Activated B cell treated with CpG ODN at 0.5 μM for 24 hours (primary cell): ENCODE measurements at regions not wholly inside any gene's neighbourhood (a gene's known extent, or its start where the extent isn't known, plus 50 kb on each side); places are given as distances from the start of the nearest gene placed in this dataset.

ENCODE experiments used
- ATAC-seq: fragments of 200-7000 bp; cut with Tn5 transposase; one replicate; pipeline ENCODE4 v1.10.0; 2021; ENCODE audit warnings: low read depth, mild to moderate bottlenecking, moderate library complexity
- CTCF ChIA-PET: fragments of 350-600 bp; sonication (Branson Sonifier 250); formaldehyde crosslinking; loops from one replicate; lab custom pipeline; 2021; ENCODE audit warnings: antibody characterized with exemption; lab: Charles Lee
- POLR2A ChIA-PET: fragments of 350-600 bp; sonication (Branson Sonifier 250); formaldehyde crosslinking; loops from one replicate; lab custom pipeline; 2021; ENCODE audit warnings: antibody characterized with exemption; lab: Charles Lee
- DNase-seq: peaks from one replicate; pipeline ENCODE4 v3.0.0; 2022
- H3K27ac Mint-ChIP-seq: one replicate; pipeline ENCODE4 v1.8.0; 2020; ENCODE audit warnings: mixed read lengths
- H3K27me3 Mint-ChIP-seq: one replicate; pipeline ENCODE4 v1.8.0; 2021; ENCODE audit warnings: mixed read lengths
- H3K36me3 Mint-ChIP-seq: one replicate; pipeline ENCODE4 v1.8.0; 2021; ENCODE audit warnings: low read depth, mixed read lengths
- H3K4me1 Mint-ChIP-seq: one replicate; pipeline ENCODE4 v1.8.0; 2021; ENCODE audit warnings: mixed read lengths
- H3K4me3 Mint-ChIP-seq: one replicate; pipeline ENCODE4 v1.8.0; 2020; ENCODE audit warnings: mild to moderate bottlenecking, mixed read lengths
- H3K9me3 Mint-ChIP-seq: one replicate; pipeline ENCODE4 v1.8.0; 2020; ENCODE audit warnings: mixed read lengths
- intact Hi-C: fragments of 100-400 bp; cut with micrococcal nuclease; formaldehyde crosslinking; loops from one replicate; pipeline ENCODE4 v1.15.1; 2024
- TF ChIP-seq, protein P1 (sequence below): fragments of 200-600 bp; IDR thresholded peaks from one replicate; pipeline ENCODE4 v1.8.0; 2022; ENCODE audit warnings: antibody characterized with exemption, mild to moderate bottlenecking

DNA sequence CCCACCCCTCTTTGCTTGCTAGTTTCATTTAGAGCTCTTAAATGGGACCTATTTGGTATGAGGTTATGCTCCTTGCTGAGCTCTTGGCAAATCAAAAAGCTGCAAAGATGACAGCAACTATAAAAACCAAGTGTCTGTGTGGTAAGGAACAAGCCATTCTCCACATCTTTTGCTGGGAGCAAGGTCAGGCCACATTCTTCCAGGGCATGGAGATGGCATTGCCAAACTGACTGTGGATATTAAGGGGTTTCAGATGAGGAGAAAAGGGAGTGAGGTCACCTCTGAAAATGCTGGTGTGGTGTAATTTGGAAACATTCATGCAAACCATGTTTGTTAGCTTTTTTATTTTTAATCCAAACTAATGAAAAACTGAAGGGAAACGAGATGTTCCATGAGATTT is 218.8 kb upstream of the IL12B start:
- H3K9me3 Mint-ChIP-seq = peaks cover 7% of the 10 kb centered on the region

DNA sequence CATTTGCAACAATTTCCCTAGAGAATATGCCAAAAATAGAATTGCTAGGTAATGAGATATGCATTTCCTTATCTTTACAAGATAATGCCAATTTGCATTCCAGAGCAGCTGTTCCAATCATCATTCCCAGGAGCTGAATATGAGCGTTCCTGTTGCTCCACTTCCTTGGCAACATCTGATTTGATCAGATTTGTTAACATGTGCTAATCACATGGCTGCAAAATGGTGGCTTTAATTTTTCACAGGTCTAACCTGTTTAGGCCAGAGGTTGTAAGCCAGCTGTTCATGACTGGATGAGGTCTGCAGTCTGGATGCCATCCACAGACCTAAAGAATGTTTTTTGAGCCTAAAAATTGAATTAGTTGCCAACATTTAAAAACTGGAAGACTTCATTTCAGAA is 220.7 kb upstream of the IL12B start:
- Mint-ChIP-seq H3K9me3 (peaks cover 7% of the 10 kb centered on the region), H3K36me3 (peaks cover 4% of the 10 kb centered on the region), H3K27ac (no peak overlapping the region), H3K4me1 (no peaks in the 10 kb centered on the region), H3K27me3 (no peaks in the 10 kb centered on the region), H3K4me3 (no peak overlapping the region)
- DNase-seq (no peak), ATAC-seq (no peak)
- CTCF ChIA-PET = no interaction called here
- TF ChIP-seq, protein P1, sequence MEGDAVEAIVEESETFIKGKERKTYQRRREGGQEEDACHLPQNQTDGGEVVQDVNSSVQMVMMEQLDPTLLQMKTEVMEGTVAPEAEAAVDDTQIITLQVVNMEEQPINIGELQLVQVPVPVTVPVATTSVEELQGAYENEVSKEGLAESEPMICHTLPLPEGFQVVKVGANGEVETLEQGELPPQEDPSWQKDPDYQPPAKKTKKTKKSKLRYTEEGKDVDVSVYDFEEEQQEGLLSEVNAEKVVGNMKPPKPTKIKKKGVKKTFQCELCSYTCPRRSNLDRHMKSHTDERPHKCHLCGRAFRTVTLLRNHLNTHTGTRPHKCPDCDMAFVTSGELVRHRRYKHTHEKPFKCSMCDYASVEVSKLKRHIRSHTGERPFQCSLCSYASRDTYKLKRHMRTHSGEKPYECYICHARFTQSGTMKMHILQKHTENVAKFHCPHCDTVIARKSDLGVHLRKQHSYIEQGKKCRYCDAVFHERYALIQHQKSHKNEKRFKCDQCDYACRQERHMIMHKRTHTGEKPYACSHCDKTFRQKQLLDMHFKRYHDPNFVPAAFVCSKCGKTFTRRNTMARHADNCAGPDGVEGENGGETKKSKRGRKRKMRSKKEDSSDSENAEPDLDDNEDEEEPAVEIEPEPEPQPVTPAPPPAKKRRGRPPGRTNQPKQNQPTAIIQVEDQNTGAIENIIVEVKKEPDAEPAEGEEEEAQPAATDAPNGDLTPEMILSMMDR = no peak
- POLR2A ChIA-PET = no interaction called here
- intact Hi-C loops = no loop called here

More for the DNA sequence above, 218.8 kb upstream of the IL12B start:
- TF ChIP-seq, protein P1 = no peak
- DNase-seq = no peak
- intact Hi-C loops = no loop called here
- Mint-ChIP-seq H3K4me1 (no peaks in the 10 kb centered on the region), H3K4me3 (no peak overlapping the region), H3K27ac (no peak overlapping the region), H3K27me3 (no peaks in the 10 kb centered on the region), H3K36me3 (peaks cover 4% of the 10 kb centered on the region)
- no peak for ATAC-seq
- ChIA-PET CTCF (no interaction called here), POLR2A (no interaction called here)

DNA sequence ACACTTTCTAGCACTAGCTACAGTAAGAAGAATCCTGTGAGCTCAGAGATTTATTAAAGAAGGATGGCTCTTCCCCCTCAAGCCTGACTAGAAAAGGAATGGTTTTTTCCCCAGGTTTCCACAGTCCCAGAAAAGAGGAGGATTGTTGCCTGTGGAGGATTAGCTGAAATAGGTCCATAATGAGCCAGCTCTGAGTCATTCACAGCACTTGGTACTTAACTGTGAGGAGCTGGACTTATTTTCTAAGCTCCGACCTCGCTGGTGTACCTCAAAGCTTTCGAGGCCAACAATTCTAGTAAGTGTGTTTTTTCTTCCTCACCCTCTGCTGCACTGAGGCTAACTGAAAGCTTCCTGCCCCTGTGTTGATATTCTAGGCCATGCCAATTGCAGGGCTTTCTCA is 222.5 kb upstream of the IL12B start:
- TF ChIP-seq, protein P1 = no peak
- intact Hi-C loops = no loop called here
- DNase-seq (no peak), ATAC-seq (no peak)
- CTCF ChIA-PET = no interaction called here
- Mint-ChIP-seq H3K27me3 (no peaks in the 10 kb centered on the region), H3K9me3 (no peaks in the 10 kb centered on the region), H3K4me3 (no peak overlapping the region), H3K4me1 (no peaks in the 10 kb centered on the region), H3K36me3 (no peaks in the 10 kb centered on the region), H3K27ac (no peak overlapping the region)
- POLR2A ChIA-PET = no interaction called here

DNA sequence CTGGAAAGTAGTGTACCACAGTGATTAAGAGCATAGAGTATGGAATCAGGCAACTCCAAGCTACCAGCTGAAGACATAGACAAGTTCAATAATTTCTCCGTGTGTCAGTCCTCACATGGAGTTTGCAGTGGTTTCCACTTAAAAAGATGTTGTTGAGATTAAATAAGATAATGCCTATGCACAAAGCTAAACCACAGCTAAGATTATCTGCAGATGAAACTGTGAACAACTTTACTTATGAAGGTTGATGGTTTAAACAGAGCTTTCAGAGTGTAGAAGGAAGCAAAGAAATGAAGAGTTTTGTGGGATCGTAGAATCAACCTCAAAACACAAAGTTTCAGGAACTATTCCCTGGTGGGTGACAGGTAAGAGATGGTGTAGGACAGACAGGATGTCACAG is 223.5 kb upstream of the IL12B start:
- ATAC-seq (no peak), DNase-seq (no peak)
- no peak overlapping the region for H3K4me3 Mint-ChIP-seq
- no peaks in the 10 kb centered on the region for H3K27me3 Mint-ChIP-seq
- intact Hi-C loops = no loop called here
- ChIA-PET POLR2A (no interaction called here), CTCF (no interaction called here)
- H3K36me3 Mint-ChIP-seq = no peaks in the 10 kb centered on the region
- H3K4me1 Mint-ChIP-seq = no peaks in the 10 kb centered on the region
- TF ChIP-seq, protein P1 = no peak
- no peak overlapping the region for H3K27ac Mint-ChIP-seq
- no peaks in the 10 kb centered on the region for H3K9me3 Mint-ChIP-seq

DNA sequence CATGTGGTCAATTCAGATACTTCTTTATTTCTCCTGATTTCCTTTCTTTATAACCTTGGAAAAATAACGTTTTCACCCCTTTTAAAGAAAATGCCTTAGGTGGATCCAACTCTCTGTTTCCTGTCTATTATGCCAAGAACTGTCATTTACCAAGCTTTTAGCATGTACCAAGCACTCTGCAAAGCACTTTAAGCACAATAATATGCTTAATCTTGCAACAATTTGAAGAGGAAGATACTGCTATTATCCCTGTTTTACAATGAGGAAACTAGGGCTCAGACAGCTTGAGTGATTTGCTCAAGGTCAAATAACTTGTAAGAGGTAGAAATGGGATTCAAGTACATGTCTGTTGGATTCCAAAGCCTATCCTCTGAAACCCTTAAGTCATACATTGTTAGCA is 224.8 kb upstream of the IL12B start:
- H3K36me3 Mint-ChIP-seq = no peaks in the 10 kb centered on the region
- ATAC-seq = no peak
- H3K4me3 Mint-ChIP-seq = no peak overlapping the region
- H3K27me3 Mint-ChIP-seq = no peaks in the 10 kb centered on the region
- TF ChIP-seq, protein P1 = no peak
- DNase-seq = no peak
- no peak overlapping the region for H3K27ac Mint-ChIP-seq
- no peaks in the 10 kb centered on the region for H3K4me1 Mint-ChIP-seq
- no peaks in the 10 kb centered on the region for H3K9me3 Mint-ChIP-seq
- intact Hi-C loops = no loop called here
- POLR2A ChIA-PET = no interaction called here
- CTCF ChIA-PET = no interaction called here
